CD4-positive, alpha-beta T cell treated with Interleukin-21 for 1 hour (primary cell): ENCODE measurements at regions not wholly inside any gene's neighbourhood (a gene's known extent, or its start where the extent isn't known, plus 50 kb on each side); places are given as distances from the start of the nearest gene placed in this dataset.

Experiments used
- DNase-seq: peaks from one replicate; pipeline ENCODE4 v3.0.0-alpha.2; 2020

GRCh38 chr2:150759106-150759505, 271.6 kb upstream of the RND3 start:
- no peak for DNase-seq

- DNase-seq, result no peak
Measured at GRCh38 chr2:150752229-150752628, 264.8 kb upstream of the RND3 start.

GRCh38 chr2:150750720-150751119, 263.3 kb upstream of the RND3 start:
- no peak for DNase-seq

GRCh38 chr2:150742094-150742493, 254.6 kb upstream of the RND3 start:
- DNase-seq, result no peak

- no peak for DNase-seq
Measured at GRCh38 chr2:150735894-150736498, 248.5 kb upstream of the RND3 start.

GRCh38 chr2:150733051-150733618, 245.7 kb upstream of the RND3 start:
- no peak for DNase-seq

GRCh38 chr2:150732491-150732890, 245.0 kb upstream of the RND3 start:
- DNase-seq, result no peak

- DNase-seq, result no peak
Measured at GRCh38 chr2:150732064-150732463, 244.6 kb upstream of the RND3 start.

GRCh38 chr2:150729495-150729955, 242.1 kb upstream of the RND3 start:
- DNase-seq, result no peak

- DNase-seq, result no peak
Measured at GRCh38 chr2:150718280-150718679, 230.8 kb upstream of the RND3 start.

GRCh38 chr2:150716186-150716585, 228.7 kb upstream of the RND3 start:
- no peak for DNase-seq

GRCh38 chr2:150715501-150715900, 228.0 kb upstream of the RND3 start:
- DNase-seq, result no peak

GRCh38 chr2:150710916-150711315, 223.4 kb upstream of the RND3 start:
- DNase-seq, result no peak

GRCh38 chr2:150710041-150710440, 222.6 kb upstream of the RND3 start:
- no peak for DNase-seq

GRCh38 chr2:150706561-150706960, 219.1 kb upstream of the RND3 start:
- no peak for DNase-seq

- DNase-seq, result no peak
Measured at GRCh38 chr2:150705767-150706166, 218.3 kb upstream of the RND3 start.

GRCh38 chr2:150705357-150705756, 217.9 kb upstream of the RND3 start:
- DNase-seq, result no peak

GRCh38 chr2:150702791-150703190, 215.3 kb upstream of the RND3 start:
- no peak for DNase-seq

GRCh38 chr2:150700666-150701580, 213.5 kb upstream of the RND3 start:
- no peak for DNase-seq

GRCh38 chr2:150699218-150699617, 211.8 kb upstream of the RND3 start:
- no peak for DNase-seq

GRCh38 chr2:150698016-150698661, 210.7 kb upstream of the RND3 start:
- DNase-seq, result no peak

- no peak for DNase-seq
Measured at GRCh38 chr2:150697596-150697995, 210.1 kb upstream of the RND3 start.

GRCh38 chr2:150695451-150696135, 208.1 kb upstream of the RND3 start:
- no peak for DNase-seq
